K562 (cell line): ENCODE measurements at regions not wholly inside any gene's neighbourhood (a gene's known extent, or its start where the extent isn't known, plus 50 kb on each side); places are given as distances from the start of the nearest gene placed in this dataset.

Experiments
- ATAC-seq: fragments of 200-7000 bp; cut with Tn5 transposase; 3 replicates; pipeline ENCODE4 v1.9.1; 2020; ENCODE audit warnings: moderate library complexity
- BruUV-seq: library from RNA; stranded (reverse); fragments of 400-500 nt; replicated peaks from 2 replicates; lab custom pipeline; 2021; lab: Mats Ljungman, UMichigan
- CTCF ChIA-PET: fragments of 300-600 bp; formaldehyde crosslinking; extraction: SDS; loops from one replicate; lab custom pipeline; 2021; ENCODE audit warnings: low intra/inter-chr PET ratio; lab: Yijun Ruan, JAX
- POLR2A ChIA-PET: fragments of 300-600, 350-650 bp; sonication (Branson Sonifier 250); formaldehyde crosslinking; extraction: SDS; loops from one replicate; lab custom pipeline; 2021; ENCODE audit warnings: antibody characterized with exemption, inconsistent platforms; lab: Yijun Ruan, JAX
- DNase-seq, 4 experiments: peaks; one replicate each; pipeline versions ENCODE4 v3.0.0 to v3.0.0-alpha.2; 2011 to 2018; ENCODE audit warnings: low spot score in 3 of 4, mixed read lengths in 3 of 4; ENCODE audit errors: extremely low read depth in 1 of 4
- FAIRE-seq: peaks from 2 replicates; lab custom pipeline; 2011; peaks lifted over from hg19 to GRCh38; lab: Jason Lieb, UNC
- H2AFZ ChIP-seq: 2 replicates; pipeline ENCODE4 v1.6.0; 2011; ENCODE audit warnings: low read depth, low read length, control low read depth, inconsistent platforms
- H3K27ac ChIP-seq: fragments of 200-600 bp; 3 replicates; pipeline ENCODE4 v1.8.0; 2011; ENCODE audit warnings: low read depth, mild to moderate bottlenecking, control low read depth, inconsistent platforms, low read length, moderate library complexity, mixed read lengths; ENCODE audit errors: extremely low read depth
- H3K27me3 ChIP-seq, 2 experiments: fragments of 300-600 bp in 1 of 2; 2 replicates in 1 of 2; 3 replicates in 1 of 2; pipeline versions ENCODE4 v1.6.0 to v1.8.0; 2011; ENCODE audit warnings: inconsistent platforms in 2 of 2, low read length in 2 of 2, mild to moderate bottlenecking in 1 of 2, mixed read lengths in 1 of 2, moderate library complexity in 1 of 2; ENCODE audit not compliant: control insufficient read depth in 2 of 2, insufficient read depth in 2 of 2
- H3K36me3 ChIP-seq: fragments of 300-600 bp; 3 replicates; pipeline ENCODE4 v1.8.0; 2011; ENCODE audit warnings: mild to moderate bottlenecking, low read length, inconsistent platforms; ENCODE audit not compliant: control insufficient read depth, insufficient read depth
- H3K4me1 ChIP-seq, 2 experiments: fragments of 200-600 bp in 1 of 2; replicated peaks in 1 of 2; 2 replicates in 1 of 2; 3 replicates in 1 of 2; pipeline versions ENCODE4 v1.5.1 to v1.8.0; 2011; ENCODE audit warnings: inconsistent platforms in 2 of 2, low read length in 2 of 2, mild to moderate bottlenecking in 1 of 2, mixed read lengths in 1 of 2, moderate library complexity in 1 of 2; ENCODE audit not compliant: control insufficient read depth in 2 of 2, insufficient read depth in 2 of 2
- H3K4me2 ChIP-seq: 2 replicates; pipeline ENCODE4 v1.6.1; 2011; ENCODE audit warnings: low read length, control low read depth, inconsistent platforms, mixed read lengths; ENCODE audit not compliant: insufficient read depth
- H3K4me3 ChIP-seq: fragments of 200-600 bp; sonication (generic), shearing (Covaris generic); 2 replicates; pipeline ENCODE4 v1.5.1; 2016; ENCODE audit warnings: control low read depth, inconsistent platforms
- H3K79me2 ChIP-seq: fragments of 200-600 bp; 3 replicates; pipeline ENCODE4 v1.8.0; 2011; ENCODE audit warnings: low read length, inconsistent platforms; ENCODE audit not compliant: control insufficient read depth, insufficient read depth
- H3K9ac ChIP-seq, 2 experiments: 2 replicates each; pipeline versions ENCODE4 v1.6.0 to v1.6.1; 2011; ENCODE audit warnings: low read depth in 2 of 2, low read length in 2 of 2, control low read depth in 1 of 2, inconsistent platforms in 1 of 2, mild to moderate bottlenecking in 1 of 2, mixed read lengths in 1 of 2; ENCODE audit not compliant: insufficient read depth in 1 of 2
- H3K9me1 ChIP-seq: one replicate; pipeline ENCODE4 v1.6.0; 2011; ENCODE audit warnings: inconsistent platforms, mild to moderate bottlenecking, low read length, moderate library complexity; ENCODE audit not compliant: control insufficient read depth, insufficient read depth
- H3K9me3 ChIP-seq: replicated peaks from 2 replicates; pipeline ENCODE4 v1.5.1; 2011; ENCODE audit warnings: low read depth, low read length, inconsistent platforms; ENCODE audit not compliant: control insufficient read depth, insufficient read depth
- H4K20me1 ChIP-seq: replicated peaks from 2 replicates; pipeline ENCODE4 v1.6.1; 2011; ENCODE audit warnings: low read length, inconsistent platforms, mixed read lengths; ENCODE audit not compliant: control insufficient read depth, insufficient read depth
- CSDE1 ChIP-seq, 2 experiments: fragments of 450-650 bp; IDR thresholded peaks; 2 replicates each; pipeline ENCODE4 v1.6.1; 2016; ENCODE audit warnings: mild to moderate bottlenecking in 1 of 2
- GTF2E2 ChIP-seq: fragments of 200-800 bp; sonication (Bioruptor generic); IDR thresholded peaks from 2 replicates; pipeline ENCODE4 v1.6.1; 2016; ENCODE audit warnings: missing genetic modification characterization, missing compliant biosample characterization
- HES1 ChIP-seq: fragments of 450-650 bp; IDR thresholded peaks from 2 replicates; pipeline ENCODE4 v1.6.1; 2016; ENCODE audit warnings: low read depth, mild to moderate bottlenecking, moderate library complexity
- OTX1 ChIP-seq: fragments of 450-650 bp; formaldehyde crosslinking; IDR thresholded peaks from 2 replicates; pipeline ENCODE4 v1.4.0; 2022; ENCODE audit warnings: mild to moderate bottlenecking
- PCBP2 ChIP-seq: fragments of 200-400 bp; formaldehyde crosslinking; IDR thresholded peaks from 2 replicates; pipeline ENCODE4 v1.6.1; 2018; ENCODE audit warnings: low read length, low read depth, mild to moderate bottlenecking, moderate library complexity; ENCODE audit not compliant: poor library complexity, severe bottlenecking
- PREB ChIP-seq: sonication (generic); formaldehyde crosslinking; IDR thresholded peaks from 2 replicates; pipeline ENCODE4 v1.8.1; 2023; ENCODE audit warnings: mild to moderate bottlenecking, missing genetic modification reagents
- RBM15 ChIP-seq: fragments of 200-400 bp; formaldehyde crosslinking; IDR thresholded peaks from 2 replicates; pipeline ENCODE4 v1.6.1; 2018; ENCODE audit warnings: mild to moderate bottlenecking, low read length, moderate library complexity; ENCODE audit not compliant: insufficient read depth
- TRIM24 ChIP-seq, 2 experiments: fragments of 450-650 bp; IDR thresholded peaks; 2 replicates each; pipeline ENCODE4 v1.6.1; 2016
- ZNF184 ChIP-seq: sonication (generic); formaldehyde crosslinking; IDR thresholded peaks from 2 replicates; pipeline ENCODE4 v1.5.0; 2020; ENCODE audit warnings: missing genetic modification reagents
- ZNF274 ChIP-seq: IDR thresholded peaks from 2 replicates; pipeline ENCODE4 v1.6.1; 2011; ENCODE audit warnings: low read depth, mild to moderate bottlenecking, low read length, moderate library complexity, borderline replicate concordance
- ZNF384 ChIP-seq: IDR thresholded peaks from 2 replicates; pipeline ENCODE4 v1.6.1; 2012; ENCODE audit warnings: low read depth, low read length, improper control_type of control experiment
- WGBS: fragments of 100-300 bp; shearing (Covaris generic); methylation state at CpG from one replicate; pipeline ENCODE4 v1.1.6; 2016; ENCODE audit warnings: low coverage, mixed read lengths; ENCODE audit not compliant: insufficient coverage; ENCODE audit errors: missing lambda C conversion rate; 5-methylcytosine and 5-hydroxymethylcytosine counted together
- in situ Hi-C: fragments of 300-500 bp; cut with MboI; formaldehyde crosslinking; loops from 4 replicates; pipeline ENCODE4 v1.15.0; 2018; ENCODE audit warnings: inconsistent platforms, mixed read lengths
- intact Hi-C: fragments of 100-400 bp; cut with micrococcal nuclease; formaldehyde crosslinking; loops from 2 replicates; pipeline ENCODE4 v1.14.2; 2022
- TF ChIP-seq, protein P1 (sequence below), 2 experiments: fragments of 450-650 bp; IDR thresholded peaks; 2 replicates each; pipeline ENCODE4 v1.6.1; 2016; ENCODE audit warnings: mild to moderate bottlenecking in 2 of 2, borderline replicate concordance in 1 of 2, low read depth in 1 of 2, moderate library complexity in 1 of 2

DNA sequence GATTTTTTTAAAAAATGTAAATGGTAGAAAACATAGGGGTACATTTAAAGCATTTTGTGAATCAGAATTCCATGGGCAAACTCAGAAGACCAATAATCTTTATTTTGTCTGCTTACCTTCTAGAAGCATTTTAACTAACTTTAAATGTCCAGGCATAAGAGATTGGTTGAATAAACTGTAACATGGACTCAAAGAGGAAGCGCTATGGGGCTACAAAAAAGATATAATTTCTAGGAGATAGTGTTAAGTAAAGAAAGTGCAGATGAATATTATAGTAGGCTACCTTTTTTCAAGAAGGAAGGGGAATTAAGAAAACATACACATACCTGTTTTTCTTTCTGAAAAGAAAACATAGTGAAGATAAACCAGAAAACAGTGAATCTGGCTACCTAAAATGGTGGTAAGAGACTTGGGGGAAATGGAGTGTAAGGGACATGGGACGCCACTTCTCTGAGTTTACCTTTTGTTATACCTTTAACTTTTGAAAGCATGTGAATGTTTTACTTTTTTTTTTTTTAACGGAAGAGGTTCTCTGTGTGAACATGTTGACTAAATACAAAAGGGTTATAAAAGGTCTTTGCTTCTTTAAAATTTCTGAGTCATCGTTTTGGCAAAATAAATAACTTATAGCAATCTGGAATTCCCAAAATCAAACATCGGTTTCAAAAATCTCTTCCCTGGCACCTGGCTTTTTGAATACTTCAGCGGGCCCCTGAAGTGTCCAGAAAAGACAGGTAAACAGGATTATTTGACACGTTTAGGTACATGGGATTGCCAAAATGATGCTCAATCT lies 133.4 kb downstream of the OR2B2 start:
- 43% methylated on average over 7 of the region's 7 CpGs for WGBS
- TF ChIP-seq PCBP2 (no peak), CSDE1 (IDR thresholded peaks at IDR 0.05) (no peak), PREB (no peak), OTX1 (no peak), ZNF184 (no peak), GTF2E2 (tag) (peak; percentile 80; the same call in 1 of the 2 replicates), HES1 (no peak), ZNF384 (peak; percentile 11; the same call in 1 of the 2 replicates), RBM15 (no peak), TRIM24 (IDR thresholded peaks at IDR 0.05) (no peak), ZNF274 (no peak)
- TF ChIP-seq, protein P1, sequence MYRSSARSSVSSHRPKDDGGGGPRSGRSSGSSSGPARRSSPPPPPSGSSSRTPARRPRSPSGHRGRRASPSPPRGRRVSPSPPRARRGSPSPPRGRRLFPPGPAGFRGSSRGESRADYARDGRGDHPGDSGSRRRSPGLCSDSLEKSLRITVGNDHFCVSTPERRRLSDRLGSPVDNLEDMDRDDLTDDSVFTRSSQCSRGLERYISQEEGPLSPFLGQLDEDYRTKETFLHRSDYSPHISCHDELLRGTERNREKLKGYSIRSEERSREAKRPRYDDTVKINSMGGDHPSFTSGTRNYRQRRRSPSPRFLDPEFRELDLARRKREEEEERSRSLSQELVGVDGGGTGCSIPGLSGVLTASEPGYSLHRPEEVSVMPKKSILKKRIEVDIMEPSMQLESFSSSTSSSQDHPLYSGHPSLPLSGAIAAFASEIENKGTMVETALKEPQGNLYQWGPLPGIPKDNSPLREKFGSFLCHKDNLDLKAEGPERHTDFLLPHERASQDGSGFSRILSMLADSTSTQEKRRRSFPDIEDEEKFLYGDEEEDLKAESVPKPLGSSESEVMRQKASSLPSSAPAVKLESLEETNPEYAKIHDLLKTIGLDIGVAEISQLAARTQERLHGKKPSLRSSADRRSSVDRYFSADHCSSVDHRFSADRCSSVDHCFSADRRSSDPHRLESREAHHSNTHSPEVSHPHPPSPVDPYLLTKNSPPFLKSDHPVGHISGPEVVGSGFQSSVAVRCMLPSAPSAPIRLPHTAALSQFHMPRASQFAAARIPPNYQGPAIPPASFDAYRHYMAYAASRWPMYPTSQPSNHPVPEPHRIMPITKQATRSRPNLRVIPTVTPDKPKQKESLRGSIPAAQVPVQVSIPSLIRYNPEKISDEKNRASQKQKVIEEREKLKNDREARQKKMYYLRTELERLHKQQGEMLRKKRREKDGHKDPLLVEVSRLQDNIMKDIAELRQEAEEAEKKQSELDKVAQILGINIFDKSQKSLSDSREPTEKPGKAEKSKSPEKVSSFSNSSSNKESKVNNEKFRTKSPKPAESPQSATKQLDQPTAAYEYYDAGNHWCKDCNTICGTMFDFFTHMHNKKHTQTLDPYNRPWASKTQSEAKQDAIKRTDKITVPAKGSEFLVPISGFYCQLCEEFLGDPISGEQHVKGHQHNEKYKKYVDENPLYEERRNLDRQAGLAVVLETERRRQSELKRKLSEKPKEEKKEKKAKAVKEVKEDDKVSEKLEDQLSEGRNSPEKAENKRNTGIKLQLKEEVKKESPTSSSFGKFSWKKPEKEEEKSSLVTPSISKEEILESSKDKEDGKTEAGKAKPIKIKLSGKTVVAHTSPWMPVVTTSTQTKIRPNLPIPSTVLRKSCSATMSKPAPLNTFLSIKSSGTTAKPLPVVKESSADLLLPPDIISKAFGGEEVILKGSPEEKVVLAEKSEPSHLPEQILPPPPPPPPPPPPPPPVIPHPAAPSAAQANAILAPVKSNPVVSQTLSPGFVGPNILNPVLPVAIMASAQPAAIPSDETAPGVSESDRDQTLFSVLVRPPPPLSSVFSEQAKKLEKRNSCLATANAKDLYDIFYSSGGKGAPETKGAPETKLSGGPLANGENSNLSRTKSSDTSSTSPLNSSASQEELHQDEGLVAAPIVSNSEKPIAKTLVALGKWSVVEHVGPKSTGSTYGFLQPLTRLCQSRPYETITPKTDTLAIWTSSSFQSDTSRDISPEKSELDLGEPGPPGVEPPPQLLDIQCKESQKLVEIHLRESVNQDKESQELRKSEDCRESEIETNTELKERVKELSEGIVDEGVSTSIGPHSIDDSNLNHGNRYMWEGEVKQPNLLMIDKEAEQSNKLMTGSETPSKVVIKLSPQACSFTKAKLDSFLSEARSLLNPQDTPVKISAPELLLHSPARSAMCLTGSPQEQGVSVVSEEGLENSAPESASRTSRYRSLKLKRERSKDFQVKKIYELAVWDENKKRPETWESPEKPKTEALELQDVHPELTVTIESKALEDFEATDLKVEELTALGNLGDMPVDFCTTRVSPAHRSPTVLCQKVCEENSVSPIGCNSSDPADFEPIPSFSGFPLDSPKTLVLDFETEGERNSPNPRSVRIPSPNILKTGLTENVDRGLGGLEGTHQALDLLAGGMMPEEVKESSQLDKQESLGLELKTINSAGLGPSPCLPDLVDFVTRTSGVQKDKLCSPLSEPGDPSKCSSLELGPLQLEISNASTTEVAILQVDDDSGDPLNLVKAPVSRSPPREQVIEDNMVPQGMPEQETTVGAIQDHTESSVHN (IDR thresholded peaks at IDR 0.05; ENCODE audit: borderline replicate concordance in 1 of 2, low read depth in 1 of 2): no peak

More for the DNA sequence above, 133.4 kb downstream of the OR2B2 start:
- ATAC-seq: no peak
- Histone ChIP-seq H3K4me1 (peaks cover 9 to 20% of the 10 kb centered on the region in 2 experiments), H3K36me3 (no peaks in the 10 kb centered on the region), H3K9me1 (no peaks in the 10 kb centered on the region), H4K20me1 (no peaks in the 10 kb centered on the region), H3K4me3 (peak overlapping the region; percentile 13), H3K9me3 (no peaks in the 10 kb centered on the region), H3K4me2 (peak overlapping the region; percentile 73; the same call in 1 of the 2 replicates), H2AFZ (peak overlapping the region; percentile 88), H3K79me2 (no peaks in the 10 kb centered on the region), H3K27ac (peak overlapping the region; percentile 80), H3K27me3 (no peaks in the 10 kb centered on the region), H3K9ac (peak overlapping the region in 1 of 2 experiments; percentile 71; a peak in 2 of 4 replicates)
- no peak for FAIRE-seq
- in situ Hi-C loops: no loop called here
- ChIA-PET CTCF (no interaction called here), POLR2A (interaction anchor here (1.5 kb wide), 1 partner anchor 114 kb away, joined by 4 read pairs; a partner anchor contains a TSS)
- intact Hi-C loops: no loop called here
- no TSS peak for BruUV-seq
- no peak for DNase-seq
